Activated T-helper 2 cell treated with anti-CD3 and anti-CD28 coated beads, Interferon-gamma antibody, Interleukin-2, Interleukin-4, amounts not matched to agents 10 μg/mL and 5 μg/mL and 100 μg/mL, durations not matched to agents 14 hours and 24 hours and 36 hours (primary cell): ENCODE measurements at regions not wholly inside any gene's neighbourhood (a gene's known extent, or its start where the extent isn't known, plus 50 kb on each side); places are given as distances from the start of the nearest gene placed in this dataset.

Source experiments
- DNase-seq: peaks from one replicate; pipeline ENCODE4 v3.0.0; 2021; ENCODE audit warnings: low spot score
- H3K27ac Mint-ChIP-seq: one replicate; pipeline ENCODE4 v1.8.0; 2021; ENCODE audit warnings: mixed read lengths
- H3K27me3 Mint-ChIP-seq: one replicate; pipeline ENCODE4 v1.8.0; 2021; ENCODE audit warnings: low read depth, mixed read lengths
- H3K36me3 Mint-ChIP-seq: one replicate; pipeline ENCODE4 v1.8.0; 2021; ENCODE audit warnings: low read depth, mixed read lengths
- H3K4me1 Mint-ChIP-seq: one replicate; pipeline ENCODE4 v1.8.0; 2021; ENCODE audit warnings: low read depth, mixed read lengths
- H3K4me3 Mint-ChIP-seq: one replicate; pipeline ENCODE4 v1.8.0; 2021; ENCODE audit warnings: low read depth, mild to moderate bottlenecking, moderate library complexity, mixed read lengths
- H3K9me3 Mint-ChIP-seq: one replicate; pipeline ENCODE4 v1.8.0; 2021; ENCODE audit warnings: mixed read lengths
- intact Hi-C: fragments of 100-400 bp; cut with micrococcal nuclease; formaldehyde crosslinking; loops from one replicate; pipeline ENCODE4 v1.15.1; 2023

GRCh38 chr2:240303896-240304745, 131.3 kb upstream of the GPC1 start:
- H3K36me3 Mint-ChIP-seq, result no peaks in the 10 kb centered on the region
- DNase-seq, result no peak
- H3K9me3 Mint-ChIP-seq, result no peaks in the 10 kb centered on the region

GRCh38 chr2:240304746-240305161, 130.7 kb upstream of the GPC1 start:
- Mint-ChIP-seq H3K9me3 (no peaks in the 10 kb centered on the region), H3K4me3 (no peak overlapping the region), H3K36me3 (no peaks in the 10 kb centered on the region), H3K27me3 (no peaks in the 10 kb centered on the region), H3K4me1 (no peaks in the 10 kb centered on the region), H3K27ac (no peak overlapping the region)
- DNase-seq, result no peak
- intact Hi-C loops, result loop anchor here (10.0 kb wide), 1 partner anchor 130 kb away; the partner anchor contains the start of gene GPC1

More at GRCh38 chr2:240303896-240304745, 131.3 kb upstream of the GPC1 start:
- Mint-ChIP-seq H3K4me1 (no peaks in the 10 kb centered on the region), H3K27me3 (no peaks in the 10 kb centered on the region), H3K27ac (no peak overlapping the region), H3K4me3 (no peak overlapping the region)
- intact Hi-C loops, result loop anchor here (10.0 kb wide), 1 partner anchor 131 kb away; the partner anchor contains the start of gene GPC1

- DNase-seq, result no peak
- H3K9me3 Mint-ChIP-seq, result no peaks in the 10 kb centered on the region
- intact Hi-C loops, result loop anchor here (10.0 kb wide), 1 partner anchor 129 kb away; the partner anchor contains the start of gene GPC1
- H3K27ac Mint-ChIP-seq, result no peak overlapping the region
- H3K4me1 Mint-ChIP-seq, result no peaks in the 10 kb centered on the region
- H3K4me3 Mint-ChIP-seq, result no peak overlapping the region
- no peaks in the 10 kb centered on the region for H3K36me3 Mint-ChIP-seq
- H3K27me3 Mint-ChIP-seq, result no peaks in the 10 kb centered on the region
Observed at GRCh38 chr2:240305369-240305962, 130.0 kb upstream of the GPC1 start.

- intact Hi-C loops, result loop anchor here (10.0 kb wide), 1 partner anchor 129 kb away; the partner anchor contains the start of gene GPC1
- Mint-ChIP-seq H3K27ac (no peak overlapping the region), H3K4me3 (no peak overlapping the region), H3K27me3 (no peaks in the 10 kb centered on the region), H3K9me3 (no peaks in the 10 kb centered on the region), H3K4me1 (no peaks in the 10 kb centered on the region), H3K36me3 (no peaks in the 10 kb centered on the region)
- DNase-seq, result no peak
Observed at GRCh38 chr2:240306185-240306584, 129.3 kb upstream of the GPC1 start.

GRCh38 chr2:240308111-240308651, 127.3 kb upstream of the GPC1 start:
- no peak overlapping the region for H3K4me3 Mint-ChIP-seq
- H3K27me3 Mint-ChIP-seq, result no peaks in the 10 kb centered on the region
- no peak for DNase-seq
- no peaks in the 10 kb centered on the region for H3K9me3 Mint-ChIP-seq
- H3K27ac Mint-ChIP-seq, result no peak overlapping the region
- intact Hi-C loops, result loop anchor here (10.0 kb wide), 1 partner anchor 127 kb away; the partner anchor contains the start of gene GPC1
- H3K36me3 Mint-ChIP-seq, result no peaks in the 10 kb centered on the region
- H3K4me1 Mint-ChIP-seq, result no peaks in the 10 kb centered on the region

GRCh38 chr2:240309214-240309613, 126.2 kb upstream of the GPC1 start:
- intact Hi-C loops, result loop anchor here (10.0 kb wide), 1 partner anchor 126 kb away; the partner anchor contains the start of gene GPC1
- Mint-ChIP-seq H3K27me3 (no peaks in the 10 kb centered on the region), H3K9me3 (no peaks in the 10 kb centered on the region), H3K4me1 (no peaks in the 10 kb centered on the region), H3K4me3 (no peak overlapping the region), H3K36me3 (no peaks in the 10 kb centered on the region), H3K27ac (no peak overlapping the region)
- no peak for DNase-seq

GRCh38 chr2:240310201-240310600, 125.3 kb upstream of the GPC1 start:
- DNase-seq, result no peak
- Mint-ChIP-seq H3K9me3 (no peaks in the 10 kb centered on the region), H3K36me3 (no peaks in the 10 kb centered on the region), H3K4me1 (no peaks in the 10 kb centered on the region), H3K27ac (no peak overlapping the region), H3K4me3 (no peak overlapping the region), H3K27me3 (peaks cover 3% of the 10 kb centered on the region)
- intact Hi-C loops, result no loop called here

GRCh38 chr2:240310645-240311044, 124.8 kb upstream of the GPC1 start:
- H3K9me3 Mint-ChIP-seq, result no peaks in the 10 kb centered on the region
- no peaks in the 10 kb centered on the region for H3K4me1 Mint-ChIP-seq
- no peak overlapping the region for H3K27ac Mint-ChIP-seq
- no peak for DNase-seq
- peaks cover 3% of the 10 kb centered on the region for H3K27me3 Mint-ChIP-seq
- intact Hi-C loops, result no loop called here
- H3K4me3 Mint-ChIP-seq, result no peak overlapping the region
- no peaks in the 10 kb centered on the region for H3K36me3 Mint-ChIP-seq

GRCh38 chr2:240311821-240312220, 123.6 kb upstream of the GPC1 start:
- no peaks in the 10 kb centered on the region for H3K9me3 Mint-ChIP-seq
- no peak overlapping the region for H3K4me3 Mint-ChIP-seq
- no peak overlapping the region for H3K27ac Mint-ChIP-seq
- peaks cover 6% of the 10 kb centered on the region for H3K27me3 Mint-ChIP-seq
- no peak for DNase-seq
- intact Hi-C loops, result no loop called here
- no peaks in the 10 kb centered on the region for H3K36me3 Mint-ChIP-seq
- H3K4me1 Mint-ChIP-seq, result no peaks in the 10 kb centered on the region

GRCh38 chr2:240319221-240319854, 116.1 kb upstream of the GPC1 start:
- Mint-ChIP-seq H3K36me3 (no peaks in the 10 kb centered on the region), H3K27ac (no peak overlapping the region), H3K27me3 (peaks cover 6% of the 10 kb centered on the region), H3K9me3 (no peaks in the 10 kb centered on the region), H3K4me1 (no peaks in the 10 kb centered on the region), H3K4me3 (no peak overlapping the region)
- intact Hi-C loops, result no loop called here
- no peak for DNase-seq

- Mint-ChIP-seq H3K9me3 (no peaks in the 10 kb centered on the region), H3K4me3 (no peak overlapping the region), H3K4me1 (no peaks in the 10 kb centered on the region), H3K27me3 (peaks cover 4% of the 10 kb centered on the region), H3K36me3 (no peaks in the 10 kb centered on the region), H3K27ac (no peak overlapping the region)
- no peak for DNase-seq
- intact Hi-C loops, result no loop called here
Observed at GRCh38 chr2:240319855-240320203, 115.6 kb upstream of the GPC1 start.

GRCh38 chr2:240320204-240320993, 115.1 kb upstream of the GPC1 start:
- no peaks in the 10 kb centered on the region for H3K9me3 Mint-ChIP-seq
- H3K27ac Mint-ChIP-seq, result no peak overlapping the region
- DNase-seq, result no peak
- H3K36me3 Mint-ChIP-seq, result no peaks in the 10 kb centered on the region
- no peak overlapping the region for H3K4me3 Mint-ChIP-seq
- no peaks in the 10 kb centered on the region for H3K4me1 Mint-ChIP-seq
- peaks cover 3% of the 10 kb centered on the region for H3K27me3 Mint-ChIP-seq
- intact Hi-C loops, result no loop called here
